HG03354 (cell line): ENCODE measurements at regions not wholly inside any gene's neighbourhood (a gene's known extent, or its start where the extent isn't known, plus 50 kb on each side); places are given as distances from the start of the nearest gene placed in this dataset.

Experiments
- ATAC-seq: cut with Tn5 transposase; IDR thresholded peaks from one replicate; pipeline ENCODE4 v1.9.1; 2021; ENCODE audit warnings: mild to moderate bottlenecking; ENCODE audit not compliant: unreplicated experiment, poor library complexity, severe bottlenecking

GRCh38 chr11:104663190-104664140, 234.8 kb downstream of the CASP12 start:
- no peak for ATAC-seq

- no peak for ATAC-seq
Observed at GRCh38 chr11:104661901-104662300, 236.4 kb downstream of the CASP12 start.

GRCh38 chr11:104661471-104661870, 236.8 kb downstream of the CASP12 start:
- no peak for ATAC-seq

GRCh38 chr11:104658177-104658576, 240.1 kb downstream of the CASP12 start:
- ATAC-seq = no peak

DNA sequence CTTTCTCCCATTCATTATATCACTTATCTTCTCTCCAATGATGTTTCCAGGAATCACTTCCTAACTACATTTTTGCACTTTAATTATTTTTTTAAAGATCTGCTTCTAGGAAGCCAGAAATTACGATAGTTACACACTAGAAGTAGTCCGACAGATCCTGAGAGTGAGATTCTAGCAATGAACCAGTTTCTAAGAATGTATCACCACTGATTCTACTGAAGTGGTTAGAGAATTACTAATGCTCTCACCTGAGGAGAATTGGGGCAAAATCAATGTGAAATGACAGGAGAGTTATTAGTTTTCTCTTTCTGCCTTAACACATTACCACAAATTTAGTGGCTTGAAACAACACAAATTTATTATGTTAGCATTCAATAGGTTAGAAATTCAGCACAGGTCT, 241.2 kb downstream of the CASP12 start:
- no peak for ATAC-seq

- no peak for ATAC-seq
Observed at GRCh38 chr11:104655066-104655465, 243.2 kb downstream of the CASP12 start.

DNA sequence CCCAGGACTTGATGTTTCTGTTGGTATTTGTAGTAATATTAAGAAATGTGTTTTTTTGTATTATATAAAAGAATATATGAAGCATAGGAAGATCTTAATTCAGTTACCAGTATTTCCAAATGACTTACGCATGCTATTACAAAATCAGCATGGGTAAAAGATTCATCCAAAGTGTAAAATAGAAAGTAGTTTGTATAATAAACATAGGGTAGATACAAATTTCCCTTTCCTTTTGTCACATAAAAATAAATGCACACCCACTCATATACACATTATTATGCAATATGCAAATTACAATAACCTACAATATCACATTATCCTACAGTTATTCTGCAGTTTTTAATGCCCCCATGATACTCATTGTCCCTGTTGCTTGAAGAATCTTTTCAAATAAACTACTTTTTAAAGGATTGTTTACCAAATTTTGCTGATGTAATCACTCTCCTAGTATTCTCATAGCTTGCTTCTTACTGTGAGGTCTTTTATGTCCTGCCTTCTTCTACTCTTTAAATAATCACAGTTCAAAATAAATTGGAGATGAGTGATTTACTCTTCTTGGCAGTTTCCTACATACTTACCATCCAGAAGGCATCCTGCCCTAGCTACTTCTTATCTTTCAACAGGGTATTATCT, 244.0 kb downstream of the CASP12 start:
- no peak for ATAC-seq

GRCh38 chr11:104653407-104653806, 244.9 kb downstream of the CASP12 start:
- ATAC-seq = no peak

DNA sequence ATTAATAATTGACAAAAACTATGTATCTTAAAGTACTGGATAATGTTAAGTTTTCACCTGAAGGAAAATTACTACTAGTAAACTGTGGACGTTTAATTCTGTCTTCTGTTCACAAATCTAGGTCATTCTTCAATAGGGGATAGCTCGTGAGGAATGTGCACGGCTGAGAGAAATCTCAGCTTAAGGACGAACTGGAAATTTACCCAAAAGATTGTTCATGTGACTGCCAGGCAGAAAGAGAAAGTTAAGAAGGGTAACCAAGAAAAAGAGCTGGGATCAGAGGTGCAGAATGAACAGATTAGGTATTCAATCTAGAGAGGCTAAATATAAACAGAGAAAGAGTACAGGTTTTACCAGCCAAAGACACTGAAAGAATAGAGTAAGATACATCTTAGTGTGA, 245.3 kb downstream of the CASP12 start:
- ATAC-seq = no peak

- no peak for ATAC-seq
Observed at GRCh38 chr11:104650234-104650633, 248.0 kb downstream of the CASP12 start.

DNA sequence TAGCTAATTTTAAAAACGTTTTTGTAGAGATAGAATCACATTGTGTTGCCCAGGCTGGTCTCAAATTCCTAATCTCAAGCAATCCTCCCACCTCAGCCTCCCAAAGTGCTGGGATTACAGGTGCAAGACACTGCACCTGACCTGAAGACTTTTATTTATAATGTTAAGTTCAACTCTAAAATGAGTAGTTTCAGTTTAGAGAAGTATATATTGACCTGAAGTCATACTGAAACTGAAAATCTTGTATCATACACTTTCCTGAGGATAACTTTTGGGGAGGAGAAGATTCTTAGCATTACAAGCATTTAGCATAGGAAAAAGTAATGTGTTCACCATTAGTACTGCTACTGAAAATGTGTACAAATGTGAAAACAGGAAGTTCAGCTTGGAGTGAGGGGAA, 249.3 kb downstream of the CASP12 start:
- ATAC-seq = no peak

DNA sequence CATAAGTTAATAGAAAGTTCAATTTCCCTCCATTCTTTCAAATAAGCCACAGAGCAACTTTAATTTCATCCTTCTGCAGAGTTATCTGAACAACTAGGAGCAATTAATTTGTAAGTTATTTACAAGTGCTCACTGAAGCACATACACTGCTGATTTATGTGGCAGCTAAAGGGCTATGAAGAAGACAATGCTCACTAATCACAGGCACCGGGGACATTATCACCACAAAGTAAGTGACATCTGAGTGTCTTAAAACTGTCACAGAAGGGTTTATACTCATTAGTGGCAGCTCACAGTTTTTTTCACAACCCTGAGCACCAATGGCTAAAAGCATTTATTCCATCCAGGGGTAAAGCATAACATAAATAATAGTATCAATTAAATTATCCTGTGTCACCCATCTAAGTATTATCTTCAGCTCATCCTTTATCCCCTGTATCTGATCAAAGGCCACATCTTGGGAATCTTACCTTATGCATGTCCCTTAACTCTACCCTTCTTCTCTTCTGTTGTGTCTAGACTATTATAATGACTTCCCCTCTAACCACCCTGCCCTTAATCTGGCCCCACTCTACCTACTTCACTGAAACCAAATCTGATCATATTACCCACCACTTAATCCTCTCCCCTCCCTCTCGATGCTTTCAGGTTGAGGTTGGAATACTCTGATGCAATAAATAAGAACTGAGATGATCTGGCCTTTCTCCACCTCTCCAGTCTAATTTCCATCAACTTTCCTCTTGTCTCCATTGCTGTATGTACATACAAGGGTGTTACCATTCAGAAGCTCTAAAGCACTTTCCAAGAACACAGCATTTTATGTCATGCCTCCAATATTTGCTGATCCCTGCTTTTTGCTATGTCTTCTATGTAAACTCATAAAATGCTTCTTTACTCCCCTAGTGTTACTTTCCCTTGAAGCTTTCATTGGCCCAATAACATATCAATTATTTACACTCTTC, 252.7 kb downstream of the CASP12 start:
- ATAC-seq = no peak

GRCh38 chr11:104637662-104638170, 260.5 kb downstream of the CASP12 start:
- no peak for ATAC-seq

DNA sequence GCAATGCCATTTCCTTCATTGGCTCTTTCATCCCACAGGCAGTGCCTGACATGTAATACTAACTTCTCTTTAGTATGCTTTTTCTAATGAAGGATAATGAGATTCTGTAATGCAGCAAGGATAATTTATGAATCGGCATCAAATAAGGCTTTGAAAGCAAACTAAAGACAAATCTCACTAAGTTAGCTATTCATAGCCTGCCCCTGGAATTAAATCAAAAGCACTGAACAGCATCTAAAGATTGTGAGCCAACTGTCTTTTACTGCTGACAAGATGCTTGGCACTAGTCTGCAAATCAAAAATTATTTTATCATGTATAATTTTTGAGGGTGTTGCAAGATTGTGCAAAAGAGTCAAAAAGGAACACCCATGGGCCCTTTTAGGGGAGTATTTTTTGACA, 265.0 kb downstream of the CASP12 start:
- no peak for ATAC-seq

DNA sequence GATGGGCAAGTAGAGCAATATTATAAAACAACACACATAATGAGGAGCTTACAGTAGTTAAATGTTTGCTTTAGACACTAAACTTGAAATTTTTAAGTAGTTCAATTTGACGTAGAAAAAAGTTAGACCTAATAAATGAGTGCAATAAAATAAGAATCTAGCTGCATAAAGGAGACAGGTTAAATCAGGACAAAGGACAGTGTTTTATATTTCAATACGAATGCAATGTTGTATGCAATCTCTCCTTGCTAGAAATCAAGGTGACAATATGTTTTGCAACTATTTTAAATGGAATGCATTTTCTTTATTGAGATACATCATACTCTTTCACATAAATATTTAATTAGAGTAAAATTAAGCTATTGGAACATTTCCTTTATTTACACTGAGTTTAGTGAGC, 267.9 kb downstream of the CASP12 start:
- ATAC-seq = no peak

GRCh38 chr11:104625246-104625645, 273.0 kb downstream of the CASP12 start:
- ATAC-seq = no peak

DNA sequence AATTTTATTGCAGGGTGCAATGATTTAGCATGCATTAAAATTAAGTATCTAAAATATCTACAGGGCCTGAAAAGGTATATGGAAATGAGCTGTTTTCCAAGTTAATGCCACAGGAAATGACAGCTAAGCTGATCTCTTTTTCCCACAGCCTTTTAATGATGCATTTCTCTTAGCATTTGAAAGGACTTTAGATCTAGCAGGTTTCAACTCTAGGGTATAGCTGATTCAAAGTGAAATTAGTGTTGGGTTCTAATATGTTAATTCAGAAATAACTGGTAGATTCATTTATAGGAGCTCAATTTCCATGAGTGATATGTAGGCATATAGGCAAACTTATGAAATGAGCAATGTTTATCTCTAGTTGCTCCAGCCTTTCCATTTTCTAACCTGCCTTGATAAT, 274.2 kb downstream of the CASP12 start:
- ATAC-seq = no peak

GRCh38 chr11:104623518-104623917, 274.7 kb downstream of the CASP12 start:
- ATAC-seq = no peak

DNA sequence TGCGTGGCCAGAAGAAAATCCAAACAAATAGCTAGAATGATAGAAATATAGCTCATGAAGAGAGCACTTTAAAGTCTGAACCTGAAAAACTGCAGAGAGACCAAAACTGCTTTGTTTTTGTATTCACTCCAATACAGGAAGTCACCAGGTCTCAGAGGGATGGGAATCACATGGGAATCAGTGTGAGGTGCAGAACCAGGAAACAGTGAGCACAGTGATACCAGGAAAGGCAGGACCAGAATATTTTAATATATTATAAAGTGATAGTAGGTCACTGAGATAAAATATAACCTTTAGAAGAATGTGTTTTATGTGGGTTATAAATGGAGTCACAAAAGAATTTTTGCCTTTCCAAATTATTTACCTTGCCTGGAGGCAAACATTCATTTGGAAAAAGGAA, 277.3 kb downstream of the CASP12 start:
- no peak for ATAC-seq

DNA sequence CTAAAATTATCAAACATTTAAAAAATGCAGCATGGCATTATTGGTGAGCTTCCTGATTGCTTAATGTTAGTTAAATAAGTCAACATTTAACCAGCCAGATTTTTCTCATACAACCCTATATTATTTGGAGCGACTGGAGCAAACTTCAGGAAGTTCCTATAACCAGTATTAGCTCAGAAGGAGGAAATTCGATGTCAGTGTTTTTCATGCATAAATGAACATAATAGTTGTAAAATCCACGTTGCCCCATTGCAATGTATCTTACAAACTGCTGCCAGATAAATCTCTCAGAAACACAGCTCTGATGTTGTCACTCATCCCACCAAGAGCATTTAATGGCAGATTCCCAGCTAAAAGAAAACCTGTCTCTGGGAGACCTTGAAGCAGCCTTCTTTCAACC, 278.5 kb downstream of the CASP12 start:
- ATAC-seq = no peak
